IPS DF 6.9 (cell line): ENCODE measurements at regions not wholly inside any gene's neighbourhood (a gene's known extent, or its start where the extent isn't known, plus 50 kb on each side); places are given as distances from the start of the nearest gene placed in this dataset.

Source experiments
- DNase-seq: peaks from one replicate; pipeline ENCODE4 v3.0.0-alpha.2; 2013; ENCODE audit warnings: low read depth, low spot score
- H3K27ac ChIP-seq: one replicate; pipeline ENCODE4 v1.5.1; 2013; ENCODE audit warnings: low read length, control low read depth
- H3K27me3 ChIP-seq: 2 replicates; pipeline ENCODE4 v1.6.1; 2013; ENCODE audit warnings: mild to moderate bottlenecking, low read length; ENCODE audit not compliant: control insufficient read depth, insufficient read depth
- H3K36me3 ChIP-seq: 2 replicates; pipeline ENCODE4 v1.6.1; 2013; ENCODE audit warnings: low read length; ENCODE audit not compliant: control insufficient read depth, insufficient read depth
- H3K4me1 ChIP-seq: 2 replicates; pipeline ENCODE4 v1.6.1; 2013; ENCODE audit warnings: low read length; ENCODE audit not compliant: control insufficient read depth, insufficient read depth
- H3K4me3 ChIP-seq: 2 replicates; pipeline ENCODE4 v1.5.1; 2013; ENCODE audit warnings: mild to moderate bottlenecking, low read length
- H3K9me3 ChIP-seq: 2 replicates; pipeline ENCODE4 v1.6.1; 2013; ENCODE audit warnings: low read length, inconsistent platforms; ENCODE audit not compliant: control insufficient read depth, insufficient read depth
- WGBS: extraction: QIAGEN DNeasy Blood & Tissue Kit; methylation state at CpG from one replicate; pipeline ENCODE4 v1.1.7; 2013; ENCODE audit warnings: mixed read lengths, missing lambda C conversion rate; ENCODE audit not compliant: insufficient read length, insufficient coverage; 5-methylcytosine and 5-hydroxymethylcytosine counted together

GRCh38 chr7:137147338-137147720 is 196.2 kb downstream of the PTN start:
- Histone ChIP-seq H3K9me3 (no peaks in the 10 kb centered on the region), H3K36me3 (no peaks in the 10 kb centered on the region), H3K27ac (no peak overlapping the region), H3K4me3 (no peak overlapping the region), H3K27me3 (no peaks in the 10 kb centered on the region), H3K4me1 (no peaks in the 10 kb centered on the region)
- DNase-seq = no peak
- no CpG with 5 or more reads among the region's 3 CpGs for WGBS

GRCh38 chr7:137146552-137147337 is 196.8 kb downstream of the PTN start:
- WGBS = no CpG with 5 or more reads among the region's 8 CpGs
- no peak overlapping the region for H3K4me3 ChIP-seq
- no peak for DNase-seq
- H3K9me3 ChIP-seq = no peaks in the 10 kb centered on the region
- H3K27ac ChIP-seq = no peak overlapping the region
- no peaks in the 10 kb centered on the region for H3K36me3 ChIP-seq
- H3K27me3 ChIP-seq = no peaks in the 10 kb centered on the region
- H3K4me1 ChIP-seq = no peaks in the 10 kb centered on the region

GRCh38 chr7:137146012-137146455 is 197.5 kb downstream of the PTN start:
- Histone ChIP-seq H3K36me3 (no peaks in the 10 kb centered on the region), H3K27me3 (no peaks in the 10 kb centered on the region), H3K9me3 (no peaks in the 10 kb centered on the region), H3K4me1 (no peaks in the 10 kb centered on the region), H3K27ac (no peak overlapping the region), H3K4me3 (no peak overlapping the region)
- WGBS = no CpG with 5 or more reads among the region's 1 CpG
- no peak for DNase-seq

- Histone ChIP-seq H3K27me3 (no peaks in the 10 kb centered on the region), H3K4me1 (no peaks in the 10 kb centered on the region), H3K27ac (no peak overlapping the region), H3K36me3 (no peaks in the 10 kb centered on the region), H3K9me3 (no peaks in the 10 kb centered on the region), H3K4me3 (no peak overlapping the region)
- no peak for DNase-seq
Observed at GRCh38 chr7:137142376-137142775, 201.2 kb downstream of the PTN start.

- Histone ChIP-seq H3K4me3 (no peak overlapping the region), H3K36me3 (no peaks in the 10 kb centered on the region), H3K27me3 (no peaks in the 10 kb centered on the region), H3K4me1 (no peaks in the 10 kb centered on the region), H3K9me3 (no peaks in the 10 kb centered on the region), H3K27ac (no peak overlapping the region)
- WGBS = no CpG with 5 or more reads among the region's 3 CpGs
- DNase-seq = no peak
Observed at GRCh38 chr7:137135654-137136350, 207.7 kb downstream of the PTN start.

- Histone ChIP-seq H3K36me3 (no peaks in the 10 kb centered on the region), H3K9me3 (no peaks in the 10 kb centered on the region), H3K27ac (no peak overlapping the region), H3K4me3 (no peak overlapping the region), H3K4me1 (no peaks in the 10 kb centered on the region), H3K27me3 (no peaks in the 10 kb centered on the region)
- DNase-seq = no peak
- no CpG with 5 or more reads among the region's 3 CpGs for WGBS
Observed at GRCh38 chr7:137130751-137131158, 212.8 kb downstream of the PTN start.

GRCh38 chr7:137129025-137129424 is 214.5 kb downstream of the PTN start:
- Histone ChIP-seq H3K27ac (no peak overlapping the region), H3K27me3 (no peaks in the 10 kb centered on the region), H3K4me1 (no peaks in the 10 kb centered on the region), H3K36me3 (no peaks in the 10 kb centered on the region), H3K4me3 (no peak overlapping the region), H3K9me3 (no peaks in the 10 kb centered on the region)
- WGBS = no CpG with 5 or more reads among the region's 4 CpGs
- no peak for DNase-seq

GRCh38 chr7:137127806-137128205 is 215.7 kb downstream of the PTN start:
- WGBS = no CpG with 5 or more reads among the region's 2 CpGs
- Histone ChIP-seq H3K27me3 (no peaks in the 10 kb centered on the region), H3K36me3 (no peaks in the 10 kb centered on the region), H3K27ac (no peak overlapping the region), H3K4me1 (no peaks in the 10 kb centered on the region), H3K9me3 (no peaks in the 10 kb centered on the region), H3K4me3 (no peak overlapping the region)
- no peak for DNase-seq

- Histone ChIP-seq H3K4me3 (no peak overlapping the region), H3K27me3 (no peaks in the 10 kb centered on the region), H3K4me1 (no peaks in the 10 kb centered on the region), H3K36me3 (no peaks in the 10 kb centered on the region), H3K27ac (no peak overlapping the region), H3K9me3 (no peaks in the 10 kb centered on the region)
- DNase-seq = no peak
- WGBS = no CpG with 5 or more reads among the region's 1 CpG
Observed at GRCh38 chr7:137127058-137127457, 216.5 kb downstream of the PTN start.

- no peaks in the 10 kb centered on the region for H3K4me1 ChIP-seq
- WGBS = no CpG with 5 or more reads among the region's 2 CpGs
- H3K27ac ChIP-seq = no peak overlapping the region
- no peaks in the 10 kb centered on the region for H3K9me3 ChIP-seq
- no peak for DNase-seq
- H3K36me3 ChIP-seq = no peaks in the 10 kb centered on the region
- no peaks in the 10 kb centered on the region for H3K27me3 ChIP-seq
- no peak overlapping the region for H3K4me3 ChIP-seq
Observed at GRCh38 chr7:137122145-137122544, 221.4 kb downstream of the PTN start.

GRCh38 chr7:137120690-137121089 is 222.8 kb downstream of the PTN start:
- Histone ChIP-seq H3K9me3 (no peaks in the 10 kb centered on the region), H3K27me3 (no peaks in the 10 kb centered on the region), H3K27ac (no peak overlapping the region), H3K4me1 (no peaks in the 10 kb centered on the region), H3K4me3 (no peak overlapping the region), H3K36me3 (no peaks in the 10 kb centered on the region)
- no CpG with 5 or more reads among the region's 2 CpGs for WGBS
- DNase-seq = no peak
